ENCODE measurements at regions not wholly inside any gene's neighbourhood (a gene's known extent, or its start where the extent isn't known, plus 50 kb on each side); places are given as distances from the start of the nearest gene placed in this dataset.

DNA sequence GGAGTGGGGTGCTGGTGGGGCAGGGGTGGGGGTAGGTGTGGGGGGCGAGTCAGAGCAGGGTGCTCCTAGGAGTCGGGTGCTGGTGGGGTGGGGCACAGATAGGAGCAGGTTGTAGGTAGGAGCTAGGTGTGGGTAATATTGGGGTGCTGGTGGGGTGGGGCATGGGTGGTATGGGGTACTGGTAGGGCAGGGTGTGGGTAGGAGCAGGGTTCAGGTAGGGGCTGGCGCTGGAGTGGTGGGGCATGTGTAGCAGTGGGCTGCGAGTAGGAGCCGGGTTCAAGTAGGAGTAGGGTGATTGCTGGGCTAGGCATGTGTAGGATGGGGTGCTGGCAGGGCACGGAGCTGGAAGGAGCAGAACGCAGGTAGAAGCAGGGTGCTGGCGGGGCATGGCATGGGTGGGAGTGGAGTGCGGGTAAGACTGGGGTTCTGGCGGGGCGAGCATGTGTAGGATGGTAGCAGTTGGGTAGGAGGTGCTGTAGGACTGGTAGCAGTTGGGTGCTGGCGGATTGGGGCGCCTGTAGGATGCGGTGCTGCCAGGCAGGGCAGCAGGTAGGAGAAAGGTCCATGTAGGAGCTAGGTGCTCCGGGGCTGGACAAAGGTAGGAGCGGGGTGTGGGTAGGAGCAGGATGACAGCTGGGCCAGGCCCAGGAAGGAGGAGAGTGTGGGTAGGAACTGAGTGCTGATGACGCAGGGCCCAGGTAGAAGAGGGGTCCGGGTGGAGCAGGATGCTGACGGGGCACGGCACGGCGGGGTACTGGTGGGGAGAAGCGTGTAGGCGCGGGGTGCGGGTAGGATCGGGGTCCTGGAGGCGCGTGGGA lies 105.5 kb upstream of the SIMC1 start:
- TF ChIP-seq, protein P1, sequence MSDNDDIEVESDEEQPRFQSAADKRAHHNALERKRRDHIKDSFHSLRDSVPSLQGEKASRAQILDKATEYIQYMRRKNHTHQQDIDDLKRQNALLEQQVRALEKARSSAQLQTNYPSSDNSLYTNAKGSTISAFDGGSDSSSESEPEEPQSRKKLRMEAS (IDR thresholded peaks at IDR 0.05), result no peak
- TF ChIP-seq TEAD4 (IDR thresholded peaks at IDR 0.05), result no peak
